GM21515 (cell line): ENCODE measurements at regions not wholly inside any gene's neighbourhood (a gene's known extent, or its start where the extent isn't known, plus 50 kb on each side); places are given as distances from the start of the nearest gene placed in this dataset.
"Not testable (repeated sequence)": the region's sequence is repeated elsewhere in the genome, so short reads cannot be mapped to it uniquely, and the experiment has no call there.

Experiments
- ATAC-seq: cut with Tn5 transposase; IDR thresholded peaks from one replicate; pipeline ENCODE4 v1.9.1; 2021; ENCODE audit not compliant: unreplicated experiment

DNA sequence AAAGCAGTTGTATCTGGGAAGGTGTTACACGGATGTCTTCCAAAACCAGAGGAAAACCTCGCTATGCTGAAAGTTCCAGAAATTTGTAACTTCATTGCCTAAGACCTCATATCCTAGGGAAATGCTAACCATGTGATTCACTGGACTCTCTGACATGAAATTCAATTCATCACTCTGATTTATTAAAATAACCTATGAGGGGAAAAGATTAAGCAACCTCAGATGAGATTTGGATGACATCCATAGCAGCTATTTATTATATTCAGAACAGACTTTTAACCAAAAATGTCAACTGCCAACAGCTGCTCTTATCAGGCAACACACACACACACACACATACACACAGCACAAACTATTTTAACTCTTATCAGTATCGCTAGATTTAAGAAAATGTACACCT lies 1006.4 kb upstream of the CTNND2 start:
- no peak for ATAC-seq

DNA sequence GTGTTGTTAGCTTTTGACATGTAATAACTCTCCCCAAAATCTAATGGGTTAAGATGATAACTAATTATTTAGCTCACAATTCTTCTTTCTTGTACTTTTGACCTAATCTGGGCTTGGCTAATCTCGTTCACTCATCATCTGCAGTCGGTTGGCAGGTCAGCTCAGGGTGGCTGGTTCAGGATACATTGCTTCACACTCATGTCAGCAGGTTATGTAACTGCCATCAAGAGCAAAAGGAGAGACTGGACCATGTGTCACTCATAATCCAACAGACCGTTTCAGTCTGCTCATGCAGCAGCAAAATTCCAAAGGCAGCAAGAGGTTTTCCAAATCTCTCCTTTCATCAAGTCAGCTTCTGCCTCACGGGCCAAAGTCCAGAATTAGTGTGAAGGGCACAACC lies 998.4 kb upstream of the CTNND2 start:
- ATAC-seq, result no peak

DNA sequence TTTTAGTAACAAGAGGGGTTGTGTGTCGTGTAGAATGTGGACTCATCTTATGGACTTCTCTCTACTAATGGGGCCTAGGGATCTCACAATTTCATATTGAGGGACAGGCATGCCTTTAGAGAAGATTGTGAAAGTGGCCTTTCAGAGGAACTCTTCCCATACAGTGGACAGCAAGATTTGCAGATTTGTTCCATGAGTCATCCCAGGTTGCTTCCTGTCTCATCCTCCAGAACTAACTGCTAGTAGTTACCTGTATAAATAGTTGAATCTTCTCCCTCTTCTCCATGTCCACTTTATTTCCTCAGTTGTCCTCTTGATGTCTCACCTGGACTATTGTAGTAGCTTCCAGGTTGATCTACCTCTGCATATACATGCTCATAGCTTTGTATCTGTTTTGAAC lies 997.5 kb upstream of the CTNND2 start:
- ATAC-seq, result no peak

DNA sequence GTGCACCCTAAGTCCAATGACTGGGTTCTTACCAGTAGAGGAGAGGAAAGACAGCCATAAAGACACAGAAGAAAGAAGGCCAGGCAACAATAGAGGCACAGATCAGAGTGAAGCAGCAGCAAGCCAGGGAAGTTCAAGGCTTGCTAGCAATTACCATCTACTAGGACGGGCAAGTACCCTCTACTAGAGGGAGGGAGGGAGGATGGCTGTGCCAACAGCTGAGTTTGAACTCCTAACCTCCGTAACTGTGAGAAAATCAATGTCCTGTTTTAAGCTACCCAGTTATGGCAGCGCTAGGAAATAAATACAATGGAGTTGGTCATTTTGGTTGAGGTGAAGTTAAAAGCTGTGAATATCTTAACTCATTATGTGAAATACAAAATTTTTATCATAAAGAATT lies 991.8 kb upstream of the CTNND2 start:
- ATAC-seq, result no peak

DNA sequence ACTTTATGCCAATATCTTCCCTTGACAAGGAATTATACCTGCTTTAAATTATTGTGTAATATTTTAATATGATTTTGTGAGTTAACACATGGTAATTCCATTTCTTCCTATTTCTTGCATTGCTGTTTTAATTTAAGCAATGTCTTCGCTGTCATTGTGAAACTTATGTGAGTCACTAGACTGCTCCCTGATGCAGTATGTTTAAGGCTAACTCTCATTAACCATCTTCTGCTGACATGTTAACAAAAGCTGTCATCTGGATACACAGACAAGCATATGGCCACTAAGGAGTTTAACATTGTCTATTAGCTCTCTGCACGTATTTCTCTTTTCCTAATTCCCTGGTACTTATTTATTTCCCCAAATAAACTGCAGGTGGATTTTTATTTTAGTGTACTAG lies 980.8 kb upstream of the CTNND2 start:
- no peak for ATAC-seq

DNA sequence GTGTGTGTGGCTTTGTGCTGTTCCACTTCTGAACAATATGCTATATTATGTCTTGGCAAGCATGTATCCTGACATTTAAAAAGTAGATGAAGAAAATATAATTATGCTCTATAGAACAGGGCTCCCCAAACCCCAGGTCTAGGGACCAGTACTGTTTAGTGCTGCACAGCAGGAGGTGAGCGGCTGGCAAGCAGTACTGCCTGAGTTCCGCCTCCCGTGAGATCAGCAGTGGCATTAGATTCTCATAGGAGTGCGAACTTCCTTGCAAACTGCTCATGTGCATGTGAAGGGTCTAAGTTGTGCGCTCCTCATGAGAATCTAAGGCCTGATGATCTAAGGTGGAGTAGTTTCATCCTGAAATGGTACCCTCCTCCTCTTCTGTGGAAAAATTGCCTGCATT lies 979.1 kb upstream of the CTNND2 start:
- no peak for ATAC-seq

DNA sequence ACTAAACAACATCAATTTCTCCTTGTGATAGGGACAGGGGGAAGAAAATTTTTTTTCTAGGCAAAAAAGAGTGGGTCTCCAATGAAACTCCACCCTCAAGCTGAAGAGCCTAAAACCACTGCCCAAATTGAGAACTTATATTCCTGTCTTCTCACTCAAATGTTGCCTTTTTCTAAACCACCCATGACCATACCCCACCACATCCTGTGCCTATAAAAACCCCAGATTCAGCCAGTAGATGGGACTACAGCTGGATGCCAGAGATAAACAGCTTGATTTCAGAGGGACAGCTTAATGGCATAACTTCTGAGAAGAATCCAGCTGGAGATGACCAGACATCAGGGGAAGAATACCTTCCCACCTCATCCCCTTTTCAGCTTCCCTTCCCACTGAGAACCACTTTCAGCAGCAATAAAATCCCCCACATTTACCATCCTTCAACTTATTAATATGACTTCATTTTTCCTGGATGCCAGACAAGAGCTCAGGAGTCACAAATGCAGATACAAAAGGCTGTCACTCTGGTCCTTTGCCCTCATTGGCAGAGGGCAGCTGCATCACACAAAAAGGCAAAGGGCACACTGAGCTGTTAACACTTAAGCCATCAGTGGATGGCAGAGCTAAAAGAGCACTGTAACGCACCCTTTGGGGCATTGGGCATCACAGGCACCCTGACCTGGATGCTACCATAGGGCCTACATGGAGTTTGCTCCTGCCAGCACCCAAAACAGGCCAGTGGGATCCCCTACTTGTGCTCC lies 972.5 kb upstream of the CTNND2 start:
- no peak for ATAC-seq

DNA sequence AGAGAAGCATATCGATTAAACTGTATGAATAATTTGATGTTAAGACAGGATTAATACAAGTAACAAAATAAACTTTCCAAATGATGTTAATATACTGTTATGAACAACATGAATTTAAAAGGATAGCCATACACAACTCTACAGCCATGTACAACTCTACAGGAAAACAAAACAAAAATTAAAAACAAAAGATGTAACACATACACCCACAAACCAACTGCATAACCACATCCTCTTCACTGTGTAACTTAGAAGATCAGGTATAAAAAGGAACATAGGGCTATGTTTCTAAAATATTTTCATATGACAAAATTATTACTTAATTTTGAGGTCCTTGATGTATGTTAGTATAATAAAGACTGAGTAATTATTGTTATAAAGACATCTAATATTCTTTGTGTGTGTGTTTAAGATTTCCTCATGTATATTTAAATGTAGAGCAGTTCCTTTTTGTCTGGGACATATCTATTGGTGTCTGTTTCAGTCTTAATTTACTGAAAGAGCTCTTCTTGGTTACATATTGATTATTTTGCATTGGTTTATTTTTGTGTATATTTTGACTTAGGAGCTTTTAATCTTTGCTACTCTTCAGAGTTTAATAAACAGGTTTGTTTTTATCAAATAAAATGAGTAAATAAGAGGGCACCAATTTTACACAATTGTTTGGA lies 966.8 kb upstream of the CTNND2 start:
- ATAC-seq, result no peak

DNA sequence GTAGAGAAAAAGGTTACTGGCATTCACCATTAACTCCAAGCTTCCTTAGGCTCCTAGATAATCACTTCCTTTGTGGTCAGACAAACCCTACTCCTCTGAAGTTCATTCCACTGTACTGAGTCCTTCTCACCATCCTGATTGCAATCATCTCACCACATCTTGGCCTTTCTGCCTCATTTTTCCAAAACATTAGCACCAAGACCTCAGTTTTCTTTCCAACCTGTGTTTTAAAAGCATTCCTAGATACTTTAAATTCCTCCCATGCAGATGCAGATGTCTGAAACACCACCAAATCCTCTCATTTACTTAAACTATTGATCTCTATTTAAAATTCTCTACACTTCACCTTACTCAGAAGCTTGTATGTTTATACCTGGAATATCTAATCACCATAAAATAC lies 961.3 kb upstream of the CTNND2 start:
- no peak for ATAC-seq

DNA sequence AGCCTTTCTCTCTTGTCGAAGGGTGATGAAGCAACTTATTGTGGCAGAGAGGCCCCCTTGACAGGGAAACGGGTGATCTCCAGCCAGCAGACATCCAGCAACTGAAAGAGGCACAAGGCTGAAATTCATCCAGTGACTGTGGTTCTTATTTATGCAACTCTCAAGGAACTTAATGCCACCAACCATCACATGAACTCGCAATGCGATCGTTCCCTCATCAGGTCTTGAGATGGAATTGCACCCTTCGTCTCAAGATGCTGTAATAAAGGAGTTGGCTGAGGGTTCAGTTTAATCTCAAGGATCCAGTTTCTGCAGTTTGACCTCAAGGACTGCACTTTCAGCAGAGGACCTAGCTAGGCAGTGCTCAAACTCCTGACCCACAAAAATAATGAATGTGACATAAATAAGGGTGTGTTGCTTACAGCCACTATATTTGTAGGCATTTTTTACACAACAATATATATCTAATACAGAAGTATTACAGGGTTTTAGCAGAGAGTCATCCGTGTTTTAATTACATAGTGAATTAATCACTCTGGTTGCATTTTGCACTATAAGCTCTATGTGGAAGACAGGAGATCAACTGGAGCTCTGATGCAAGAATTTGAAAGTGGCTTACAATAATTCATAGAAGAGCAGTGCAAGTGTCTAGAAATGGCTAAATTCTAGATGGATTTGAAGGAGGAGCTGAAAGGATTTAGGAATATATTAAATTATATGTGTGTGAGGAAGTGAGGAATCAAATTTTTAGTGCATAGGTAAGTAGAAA lies 957.8 kb upstream of the CTNND2 start:
- no peak for ATAC-seq

DNA sequence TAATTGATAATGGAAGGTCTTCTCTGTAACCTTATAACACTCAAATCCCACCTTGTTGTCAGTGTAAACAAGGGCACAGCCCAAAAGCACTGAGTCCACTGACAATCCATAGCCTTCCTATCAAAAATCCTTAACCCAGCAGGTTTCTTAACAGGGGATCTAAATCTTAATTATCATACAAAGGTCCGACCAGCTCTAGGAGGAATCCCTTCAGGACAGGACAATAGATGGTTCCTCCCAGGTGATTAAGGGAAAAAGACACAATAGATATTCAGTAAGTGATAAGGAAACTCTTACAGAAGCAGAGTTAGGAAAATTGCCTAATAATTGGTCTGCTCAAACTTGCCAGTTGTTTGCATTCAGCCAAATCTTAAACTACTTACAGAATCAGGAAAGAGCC lies 951.9 kb upstream of the CTNND2 start:
- not testable (repeated sequence) for ATAC-seq

DNA sequence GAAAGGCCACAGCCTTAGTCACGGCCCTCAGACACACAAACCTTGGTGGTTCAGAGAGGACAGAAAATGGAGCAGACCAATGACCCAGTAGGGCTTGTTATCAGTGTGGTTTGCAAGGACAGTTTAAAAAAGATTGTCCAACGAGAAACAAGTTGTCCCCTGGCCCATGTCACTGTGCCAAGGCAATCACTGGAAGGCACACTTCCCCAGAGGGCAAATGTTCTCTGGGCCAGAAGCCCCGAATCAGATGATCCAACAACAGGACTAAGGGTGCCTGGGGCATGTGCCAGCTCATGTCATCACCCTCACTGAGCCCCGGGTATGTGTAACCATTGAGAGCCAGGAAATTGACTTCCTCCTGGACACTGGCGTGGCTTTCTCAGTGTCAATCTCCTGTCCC lies 950.1 kb upstream of the CTNND2 start:
- no peak for ATAC-seq

DNA sequence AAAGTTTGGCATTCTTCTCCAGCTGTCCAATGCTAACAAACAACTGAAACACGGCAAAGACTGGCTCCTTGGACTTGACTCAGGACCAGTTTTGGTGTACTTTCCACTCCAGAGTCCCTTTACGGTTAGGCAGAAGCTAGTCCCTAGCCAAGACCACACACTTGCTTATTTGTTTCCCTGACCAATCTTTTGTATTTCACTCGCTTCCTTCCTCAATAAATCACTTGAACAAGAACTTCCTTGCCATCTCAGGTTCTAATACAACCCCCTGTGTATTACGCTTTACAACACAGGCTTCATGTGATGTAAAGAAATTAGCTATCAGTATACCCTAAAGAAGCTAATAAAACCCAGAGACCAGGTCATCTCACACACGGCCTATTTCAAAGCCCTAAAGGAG lies 947.5 kb upstream of the CTNND2 start:
- ATAC-seq, result no peak

DNA sequence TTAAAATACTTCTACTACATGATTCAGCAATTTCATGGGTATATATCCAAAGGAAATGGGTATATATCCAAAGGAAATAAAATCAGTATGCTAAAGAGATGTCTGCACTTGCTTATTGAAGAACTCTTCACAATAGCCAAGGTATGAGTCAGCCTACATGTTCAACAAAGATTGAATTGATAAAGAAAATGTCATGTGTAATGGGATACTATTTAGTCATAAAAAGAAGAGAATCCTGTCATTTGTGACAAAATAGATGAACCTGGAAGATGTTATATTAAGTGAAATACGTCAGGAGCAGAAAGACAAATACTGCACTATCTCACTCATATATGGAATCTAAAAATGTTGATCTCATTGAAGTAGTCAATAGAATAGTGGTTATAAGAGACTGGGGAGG lies 944.5 kb upstream of the CTNND2 start:
- ATAC-seq, result no peak

DNA sequence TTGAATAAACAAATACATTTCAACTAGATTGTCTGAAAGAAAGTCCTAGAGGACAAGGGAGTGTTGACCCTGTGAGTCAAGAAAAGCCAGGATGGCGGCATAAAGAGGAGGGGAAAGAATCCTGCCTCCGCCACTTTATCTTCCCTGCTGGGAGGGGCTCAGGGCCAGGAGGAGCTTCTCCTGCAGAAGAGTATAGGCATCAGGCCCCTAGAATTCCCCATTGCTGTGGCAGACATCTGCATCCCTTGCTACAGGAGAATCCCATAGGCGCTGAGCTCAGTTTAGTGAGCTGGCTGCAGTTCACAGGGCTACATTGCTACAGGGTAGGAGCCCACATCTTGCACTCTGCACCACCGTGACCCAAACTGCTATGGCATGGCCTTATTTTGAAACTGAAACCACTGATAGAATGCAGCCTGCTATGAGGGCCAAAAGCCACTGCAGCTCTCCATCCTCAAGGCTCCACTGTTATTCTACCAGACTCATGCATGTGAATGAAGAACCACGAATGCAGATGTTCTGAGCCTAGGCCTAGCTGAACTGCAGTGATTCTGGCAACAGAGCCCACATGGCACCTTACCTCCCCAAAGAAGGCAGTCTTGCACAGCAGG lies 941.4 kb upstream of the CTNND2 start:
- ATAC-seq, result no peak

DNA sequence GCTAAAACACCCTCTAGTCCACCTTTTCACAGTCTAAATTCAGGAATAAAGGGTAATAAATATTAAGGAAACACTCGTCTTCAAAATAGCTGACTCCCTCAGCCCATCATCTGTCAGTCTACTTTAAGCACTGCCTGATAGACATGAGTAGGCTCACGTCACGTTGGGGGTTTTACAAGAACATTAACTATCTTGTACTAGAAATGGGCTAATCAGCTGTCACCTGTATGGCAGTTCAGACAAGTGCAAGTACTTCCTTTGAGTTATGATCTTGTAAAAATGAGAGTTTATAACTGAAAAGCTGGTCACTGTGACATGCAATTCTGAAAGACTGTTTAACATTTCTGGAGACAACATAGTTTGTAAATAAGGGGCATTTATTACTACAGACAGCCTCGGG lies 936.7 kb upstream of the CTNND2 start:
- no peak for ATAC-seq

DNA sequence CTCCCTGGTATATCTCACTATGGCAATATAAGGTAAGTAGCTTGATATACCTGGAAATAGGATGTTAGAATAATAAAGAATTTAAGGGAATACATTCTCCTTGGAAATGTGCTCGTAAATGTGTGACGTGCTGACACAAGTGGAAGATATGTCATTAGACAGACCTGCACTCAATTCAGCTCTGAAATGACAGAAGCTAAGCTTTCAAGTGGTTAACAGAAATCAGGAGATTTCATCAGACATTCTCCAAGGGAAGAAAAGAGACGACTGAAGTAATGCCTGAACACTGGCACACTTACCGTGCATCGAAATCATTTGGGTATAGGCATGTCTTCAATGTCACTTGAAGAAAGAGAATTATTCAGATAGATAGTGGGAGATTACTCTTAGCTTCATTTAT lies 933.3 kb upstream of the CTNND2 start:
- no peak for ATAC-seq

DNA sequence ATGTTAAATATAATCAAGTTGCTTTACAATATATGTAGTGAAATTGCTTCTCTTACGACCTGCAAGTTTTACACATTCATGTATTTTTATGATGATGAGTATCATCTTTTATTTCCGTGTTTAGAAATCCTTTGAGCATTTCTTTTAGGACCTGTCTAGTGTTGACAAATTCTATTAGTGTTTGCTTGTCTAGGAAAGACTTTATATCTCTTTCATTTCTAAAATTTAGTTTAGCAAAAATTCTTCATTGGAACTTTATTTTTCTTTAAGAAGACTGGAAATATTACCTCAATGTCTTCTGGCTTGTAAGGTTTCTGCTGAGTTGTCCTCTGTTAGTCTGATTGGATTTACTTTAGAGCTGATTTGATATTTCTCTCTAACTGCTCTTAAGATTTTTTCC lies 920.9 kb upstream of the CTNND2 start:
- ATAC-seq, result no peak

DNA sequence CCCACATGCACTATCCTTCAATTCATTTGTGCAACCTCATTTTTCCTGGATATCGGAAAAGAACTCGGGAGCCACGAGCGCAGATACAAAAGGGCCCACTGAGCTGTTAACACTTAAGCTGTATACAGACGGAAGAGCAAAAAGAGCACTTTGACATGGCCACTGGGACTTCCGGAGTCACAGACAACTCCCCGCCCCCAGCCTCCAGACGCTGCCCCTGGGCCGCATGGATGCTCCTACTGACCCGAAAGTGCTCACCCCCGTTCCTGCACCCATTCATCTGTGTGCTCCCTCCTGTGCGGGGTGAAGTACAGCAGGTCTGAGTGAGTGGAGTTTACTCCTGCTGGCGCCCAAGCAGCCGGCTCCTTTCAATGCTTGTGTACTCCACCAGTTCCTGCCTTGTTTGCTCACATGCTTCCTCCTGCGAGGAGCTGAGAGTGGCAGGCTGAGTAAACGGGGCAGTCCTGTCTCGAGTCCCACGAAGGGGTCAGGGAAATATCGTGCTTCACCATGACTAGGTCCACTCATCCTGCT lies 901.0 kb upstream of the CTNND2 start:
- ATAC-seq, result no peak

DNA sequence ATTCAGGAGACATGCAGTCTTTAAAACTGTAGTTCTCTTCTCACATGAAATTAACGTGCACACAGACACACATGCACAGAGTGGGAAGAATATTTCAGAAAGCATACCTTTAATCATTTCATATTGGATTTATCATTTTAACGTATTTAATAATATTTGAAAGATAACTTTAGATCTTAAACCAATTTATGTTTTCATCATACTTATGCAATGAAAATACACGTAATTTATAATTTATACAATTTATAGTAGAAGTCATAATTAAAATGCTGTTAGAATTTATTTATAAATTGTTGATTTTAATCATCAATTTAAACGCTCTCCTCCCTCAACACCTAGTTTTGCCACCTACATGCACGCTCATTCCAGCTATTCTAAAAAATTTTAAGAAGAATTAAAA lies 894.9 kb upstream of the CTNND2 start:
- ATAC-seq, result no peak

DNA sequence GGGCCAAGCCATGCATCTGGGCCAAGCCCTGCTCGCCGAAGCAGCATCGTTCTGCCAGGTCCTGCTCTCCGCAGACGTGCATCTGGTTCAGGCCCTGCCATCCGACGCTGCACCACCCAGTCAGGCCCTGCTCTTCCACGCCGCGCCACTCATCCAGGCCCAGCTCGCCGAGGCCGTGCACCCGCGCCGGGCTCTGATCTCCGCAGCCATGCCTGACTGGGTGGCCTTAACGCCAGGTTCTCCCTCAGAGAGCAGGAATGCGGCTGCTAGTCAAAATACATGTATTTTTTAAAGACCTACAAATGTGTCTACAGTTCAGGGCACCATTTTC lies 891.1 kb upstream of the CTNND2 start:
- no peak for ATAC-seq
